GM12874 (cell line): ENCODE measurements at regions not wholly inside any gene's neighbourhood (a gene's known extent, or its start where the extent isn't known, plus 50 kb on each side); places are given as distances from the start of the nearest gene placed in this dataset.

Source experiments
- TF ChIP-seq, protein P1 (sequence below): IDR thresholded peaks from 2 replicates; pipeline ENCODE4 v1.5.1; 2011; ENCODE audit warnings: low read depth, mild to moderate bottlenecking, control low read depth, low read length, moderate library complexity; ENCODE audit not compliant: insufficient read depth

- TF ChIP-seq, protein P1, sequence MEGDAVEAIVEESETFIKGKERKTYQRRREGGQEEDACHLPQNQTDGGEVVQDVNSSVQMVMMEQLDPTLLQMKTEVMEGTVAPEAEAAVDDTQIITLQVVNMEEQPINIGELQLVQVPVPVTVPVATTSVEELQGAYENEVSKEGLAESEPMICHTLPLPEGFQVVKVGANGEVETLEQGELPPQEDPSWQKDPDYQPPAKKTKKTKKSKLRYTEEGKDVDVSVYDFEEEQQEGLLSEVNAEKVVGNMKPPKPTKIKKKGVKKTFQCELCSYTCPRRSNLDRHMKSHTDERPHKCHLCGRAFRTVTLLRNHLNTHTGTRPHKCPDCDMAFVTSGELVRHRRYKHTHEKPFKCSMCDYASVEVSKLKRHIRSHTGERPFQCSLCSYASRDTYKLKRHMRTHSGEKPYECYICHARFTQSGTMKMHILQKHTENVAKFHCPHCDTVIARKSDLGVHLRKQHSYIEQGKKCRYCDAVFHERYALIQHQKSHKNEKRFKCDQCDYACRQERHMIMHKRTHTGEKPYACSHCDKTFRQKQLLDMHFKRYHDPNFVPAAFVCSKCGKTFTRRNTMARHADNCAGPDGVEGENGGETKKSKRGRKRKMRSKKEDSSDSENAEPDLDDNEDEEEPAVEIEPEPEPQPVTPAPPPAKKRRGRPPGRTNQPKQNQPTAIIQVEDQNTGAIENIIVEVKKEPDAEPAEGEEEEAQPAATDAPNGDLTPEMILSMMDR, result no peak
These were observed 137.0 kb downstream of the PLPP3 start for GRCh38 chr1:56442290-56442877.

DNA sequence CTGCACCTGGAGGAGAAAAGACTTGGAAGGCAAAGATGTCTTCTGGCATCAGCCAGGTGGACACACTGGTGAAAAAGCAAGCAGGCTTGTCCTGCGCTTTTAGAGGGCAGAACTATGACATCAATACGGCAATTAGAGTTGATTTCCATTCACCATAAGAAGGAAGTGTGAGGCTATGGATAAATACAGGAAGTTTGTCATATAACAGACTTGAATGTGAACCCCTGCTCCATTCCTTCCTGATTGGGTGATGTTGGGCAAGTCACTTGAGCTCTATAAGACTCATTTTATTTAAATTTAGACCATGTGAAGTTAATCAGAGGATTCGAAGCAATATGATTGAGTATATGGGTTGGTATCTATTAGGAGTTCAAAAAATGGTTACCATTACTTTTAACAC is 137.8 kb downstream of the PLPP3 start:
- TF ChIP-seq, protein P1, result no peak

GRCh38 chr1:56439610-56440264 is 139.6 kb downstream of the PLPP3 start:
- TF ChIP-seq, protein P1, result no peak

DNA sequence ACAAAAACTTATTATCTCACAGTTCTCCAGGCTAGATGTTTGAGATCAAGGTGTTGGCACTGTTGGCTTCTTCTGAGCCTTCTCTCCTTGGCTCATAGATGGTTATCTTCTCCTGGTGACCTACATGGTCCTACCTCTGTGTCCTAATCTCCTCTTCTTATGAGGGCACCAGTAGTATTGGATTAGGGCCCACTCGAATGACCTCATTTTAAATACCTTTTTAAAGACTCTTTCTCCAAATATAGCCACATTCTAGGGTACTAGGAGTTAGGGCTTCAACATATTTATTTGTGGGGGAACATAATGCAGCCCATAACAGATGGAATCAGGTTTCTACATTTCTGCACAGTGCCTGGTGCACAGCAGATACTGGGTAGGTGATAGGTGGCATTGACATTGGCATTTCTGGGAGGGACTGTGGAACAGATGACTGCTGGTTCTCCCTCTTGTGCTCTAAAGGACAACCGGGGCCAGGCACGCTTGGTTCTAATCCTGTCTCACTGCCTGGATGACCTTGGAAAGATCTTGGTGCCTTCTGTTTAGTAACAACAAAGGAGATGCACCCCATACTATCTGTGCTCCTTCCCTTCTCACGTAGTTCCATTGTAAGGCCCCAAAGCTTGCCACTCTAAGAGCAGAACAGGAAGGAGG is 140.3 kb downstream of the PLPP3 start:
- TF ChIP-seq, protein P1, result no peak

DNA sequence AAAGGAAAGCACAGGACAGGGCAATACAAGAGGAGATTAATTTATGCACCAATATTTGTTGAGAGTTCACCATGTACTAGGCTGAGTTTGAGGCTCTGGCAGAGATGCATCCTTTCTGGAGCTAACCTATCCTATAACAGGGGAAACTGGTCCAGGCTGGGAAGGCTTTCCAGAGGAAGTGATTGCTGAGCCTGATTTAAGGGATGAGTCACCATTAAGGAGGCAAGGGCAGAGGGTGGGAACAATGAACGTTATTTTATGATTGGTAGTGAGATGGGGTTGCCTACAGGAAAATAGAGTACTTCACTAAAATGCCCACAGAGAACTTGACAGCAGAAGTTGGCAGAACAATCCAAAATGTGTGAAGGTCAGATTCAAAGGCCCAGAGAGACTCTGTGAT is 141.4 kb downstream of the PLPP3 start:
- TF ChIP-seq, protein P1, result no peak

- TF ChIP-seq, protein P1, result no peak
These were observed 142.4 kb downstream of the PLPP3 start for GRCh38 chr1:56436912-56437417.

- TF ChIP-seq, protein P1, result no peak
These were observed 143.1 kb downstream of the PLPP3 start for GRCh38 chr1:56436296-56436695.
